SK-N-SH (cell line): ENCODE measurements at regions not wholly inside any gene's neighbourhood (a gene's known extent, or its start where the extent isn't known, plus 50 kb on each side); places are given as distances from the start of the nearest gene placed in this dataset.

Source experiments
- CTCF ChIA-PET: fragments of 300-600, 350-600 bp; formaldehyde crosslinking; extraction: SDS; loops from one replicate; lab custom pipeline; 2021; lab: Yijun Ruan, JAX
- POLR2A ChIA-PET: fragments of 350-600 bp; sonication (Branson Sonifier 250); formaldehyde crosslinking; extraction: SDS; loops from one replicate; lab custom pipeline; 2020; ENCODE audit warnings: antibody characterized with exemption, inconsistent platforms; lab: Yijun Ruan, JAX
- DNase-seq: peaks from one replicate; pipeline ENCODE4 v3.0.0; 2012
- H2AFZ ChIP-seq: fragments of 200-600 bp; sonication (generic); 2 replicates; pipeline ENCODE4 v1.8.1; 2016; ENCODE audit warnings: antibody characterized with exemption, mild to moderate bottlenecking, low read depth
- H3F3A ChIP-seq: fragments of 200-600 bp; sonication (generic); replicated peaks from 2 replicates; pipeline ENCODE3; 2016; ENCODE audit warnings: antibody characterized with exemption, mild to moderate bottlenecking; ENCODE audit not compliant: insufficient read depth
- H3K27ac ChIP-seq, 2 experiments: fragments of 200-500 bp in 1 of 2; fragments of 200-600 bp in 1 of 2; sonication (Bioruptor generic) in 1 of 2; sonication (generic), shearing (Covaris generic) in 1 of 2; 2 replicates each; pipeline versions ENCODE4 v1.5.1 to v1.6.1; 2014 to 2016; ENCODE audit warnings: low read depth in 2 of 2, inconsistent platforms in 1 of 2, low read length in 1 of 2, mild to moderate bottlenecking in 1 of 2, mixed read lengths in 1 of 2
- H3K27me3 ChIP-seq: fragments of 200-600 bp; sonication (generic), shearing (Covaris generic); 2 replicates; pipeline ENCODE4 v1.6.1; 2016; ENCODE audit warnings: mixed run types; ENCODE audit not compliant: insufficient read depth
- H3K36me3 ChIP-seq, 2 experiments: fragments of 200-500 bp in 1 of 2; fragments of 200-600 bp in 1 of 2; sonication (Bioruptor generic) in 1 of 2; sonication (generic) in 1 of 2; replicated peaks in 1 of 2; 2 replicates each; pipeline versions ENCODE3 to v1.5.1; 2014 to 2016; ENCODE audit warnings: low read length in 1 of 2, mild to moderate bottlenecking in 1 of 2; ENCODE audit not compliant: insufficient read depth in 2 of 2, control insufficient read depth in 1 of 2
- H3K4me1 ChIP-seq, 2 experiments: fragments of 200-500 bp in 1 of 2; fragments of 200-600 bp in 1 of 2; sonication (Bioruptor generic) in 1 of 2; sonication (generic), shearing (Covaris generic) in 1 of 2; 2 replicates each; pipeline versions ENCODE4 v1.5.1 to v1.6.1; 2014 to 2016; ENCODE audit warnings: low read depth in 1 of 2, low read length in 1 of 2, mixed run types in 1 of 2; ENCODE audit not compliant: insufficient read depth in 2 of 2, control insufficient read depth in 1 of 2
- H3K4me2 ChIP-seq: fragments of 200-600 bp; sonication (generic), shearing (Covaris generic); 2 replicates; pipeline ENCODE4 v1.6.1; 2017; ENCODE audit warnings: mixed run types
- H3K4me3 ChIP-seq, 2 experiments: fragments of 200-500 bp in 1 of 2; fragments of 200-600 bp in 1 of 2; sonication (Bioruptor generic) in 1 of 2; sonication (generic), shearing (Covaris generic) in 1 of 2; 2 replicates each; pipeline versions ENCODE4 v1.5.1 to v1.8.1; 2014 to 2016; ENCODE audit warnings: low read depth in 2 of 2, inconsistent platforms in 1 of 2, low read length in 1 of 2, mild to moderate bottlenecking in 1 of 2, mixed read lengths in 1 of 2, moderate library complexity in 1 of 2
- H3K79me2 ChIP-seq: fragments of 200-600 bp; sonication (generic); 2 replicates; pipeline ENCODE4 v1.8.1; 2017; ENCODE audit warnings: mild to moderate bottlenecking; ENCODE audit not compliant: insufficient read depth
- H3K9ac ChIP-seq: fragments of 200-600 bp; sonication (generic); 2 replicates; pipeline ENCODE4 v1.6.1; 2017; ENCODE audit warnings: mixed run types
- H3K9me2 ChIP-seq: fragments of 200-600 bp; sonication (generic); 2 replicates; pipeline ENCODE4 v1.6.1; 2017; ENCODE audit warnings: mixed run types
- H3K9me3 ChIP-seq: fragments of 200-600 bp; sonication (generic); 2 replicates; pipeline ENCODE4 v1.6.1; 2017; ENCODE audit warnings: mixed run types, mild to moderate bottlenecking, moderate library complexity
- H4K20me1 ChIP-seq: fragments of 200-600 bp; sonication (generic); 2 replicates; pipeline ENCODE4 v1.6.1; 2017; ENCODE audit warnings: mild to moderate bottlenecking, mixed run types; ENCODE audit not compliant: insufficient read depth
- ELF1 ChIP-seq: IDR thresholded peaks from 2 replicates; pipeline ENCODE4 v1.4.0; 2012
- EP300 ChIP-seq, 2 experiments: IDR thresholded peaks; 2 replicates each; pipeline versions ENCODE4 v1.4.0 to v1.6.1; 2012; ENCODE audit warnings: borderline replicate concordance in 1 of 2, low read depth in 1 of 2, low read length in 1 of 2
- EZH2phosphoT487 ChIP-seq: fragments of 200-600 bp; sonication (generic); IDR thresholded peaks from 2 replicates; pipeline ENCODE4 v1.6.1; 2017; ENCODE audit warnings: low read depth, mixed run types, mild to moderate bottlenecking, antibody characterized with exemption, moderate library complexity, borderline replicate concordance
- FOXJ3 ChIP-seq: sonication (generic); formaldehyde crosslinking; IDR thresholded peaks from 2 replicates; pipeline ENCODE4 v1.5.1; 2020; ENCODE audit warnings: mild to moderate bottlenecking, missing genetic modification reagents
- FOXM1 ChIP-seq: IDR thresholded peaks from 2 replicates; pipeline ENCODE4 v1.4.0; 2012; ENCODE audit warnings: low read depth, mild to moderate bottlenecking
- MXI1 ChIP-seq: IDR thresholded peaks from 2 replicates; pipeline ENCODE4 v1.6.1; 2012; ENCODE audit warnings: mild to moderate bottlenecking, low read depth, low read length, improper control_type of control experiment
- NRF1 ChIP-seq: IDR thresholded peaks from 2 replicates; pipeline ENCODE4 v1.6.1; 2012; ENCODE audit warnings: low read depth, mild to moderate bottlenecking, low read length
- RAD21 ChIP-seq: IDR thresholded peaks from 2 replicates; pipeline ENCODE4 v1.6.1; 2012; ENCODE audit warnings: mild to moderate bottlenecking, low read length
- SIN3A ChIP-seq: IDR thresholded peaks from 2 replicates; pipeline ENCODE4 v1.6.1; 2012; ENCODE audit warnings: low read depth, mild to moderate bottlenecking, low read length, moderate library complexity, borderline replicate concordance
- TCF12 ChIP-seq: IDR thresholded peaks from 2 replicates; pipeline ENCODE4 v1.4.0; 2012
- YY1 ChIP-seq: IDR thresholded peaks from 2 replicates; pipeline ENCODE4 v1.4.0; 2012; ENCODE audit warnings: low read depth, mild to moderate bottlenecking
- WGBS: methylation state at CpG from one replicate; pipeline ENCODE4 v1.1.6; 2017; ENCODE audit warnings: low lambda C conversion rate; 5-methylcytosine and 5-hydroxymethylcytosine counted together
- TF ChIP-seq, protein P1 (sequence below): fragments of 200-600 bp; sonication (generic); IDR thresholded peaks from 2 replicates; pipeline ENCODE4 v1.6.1; 2017; ENCODE audit warnings: antibody characterized with exemption, mild to moderate bottlenecking, moderate library complexity
- TF ChIP-seq, protein P2 (sequence below): fragments of 150-350 bp; IDR thresholded peaks from 2 replicates; pipeline ENCODE4 v1.6.1; 2016; ENCODE audit warnings: mild to moderate bottlenecking, low read depth, low read length
- TF ChIP-seq, protein P3 (sequence below): IDR thresholded peaks from 2 replicates; pipeline ENCODE4 v1.4.0; 2012; ENCODE audit warnings: low read depth, borderline replicate concordance
- TF ChIP-seq, protein P4 (sequence below): IDR thresholded peaks from 2 replicates; pipeline ENCODE4 v1.4.0; 2012; ENCODE audit warnings: low read depth, borderline replicate concordance

DNA sequence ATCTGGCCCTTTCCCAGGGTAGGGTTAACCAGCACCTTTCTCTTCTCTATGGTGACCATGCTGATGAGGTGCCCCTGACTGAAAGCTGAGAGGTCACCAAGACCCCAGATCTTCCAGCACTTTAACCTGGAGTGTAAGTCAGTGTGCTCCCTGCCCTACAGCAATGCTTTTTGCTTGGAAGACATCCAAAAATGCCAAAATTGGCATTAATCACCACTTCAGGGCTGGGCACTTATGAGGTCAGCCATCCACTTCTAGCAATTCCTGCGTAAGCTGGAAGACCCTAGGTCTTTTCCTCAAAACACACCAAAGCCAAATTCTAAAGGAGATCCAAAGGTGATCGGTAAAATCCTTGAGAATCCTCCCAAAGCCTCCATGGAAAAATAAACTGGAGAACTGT, 81.2 kb upstream of the LOC128125822 start:
- DNase-seq, result no peak
- Histone ChIP-seq H3K9me3 (no peaks in the 10 kb centered on the region), H3K4me3 (no peak overlapping the region), H3K4me1 (no peaks in the 10 kb centered on the region), H3K9me2 (no peaks in the 10 kb centered on the region), H3K36me3 (no peaks in the 10 kb centered on the region), H3F3A (no peaks in the 10 kb centered on the region), H3K9ac (no peak overlapping the region), H2AFZ (no peak overlapping the region), H3K27me3 (no peaks in the 10 kb centered on the region; the same call in 1 of the 2 replicates), H3K4me2 (no peak overlapping the region), H3K27ac (no peak overlapping the region), H4K20me1 (no peaks in the 10 kb centered on the region), H3K79me2 (no peaks in the 10 kb centered on the region)
- CTCF ChIA-PET, result no interaction called here
- POLR2A ChIA-PET, result no interaction called here
- TF ChIP-seq, protein P1, sequence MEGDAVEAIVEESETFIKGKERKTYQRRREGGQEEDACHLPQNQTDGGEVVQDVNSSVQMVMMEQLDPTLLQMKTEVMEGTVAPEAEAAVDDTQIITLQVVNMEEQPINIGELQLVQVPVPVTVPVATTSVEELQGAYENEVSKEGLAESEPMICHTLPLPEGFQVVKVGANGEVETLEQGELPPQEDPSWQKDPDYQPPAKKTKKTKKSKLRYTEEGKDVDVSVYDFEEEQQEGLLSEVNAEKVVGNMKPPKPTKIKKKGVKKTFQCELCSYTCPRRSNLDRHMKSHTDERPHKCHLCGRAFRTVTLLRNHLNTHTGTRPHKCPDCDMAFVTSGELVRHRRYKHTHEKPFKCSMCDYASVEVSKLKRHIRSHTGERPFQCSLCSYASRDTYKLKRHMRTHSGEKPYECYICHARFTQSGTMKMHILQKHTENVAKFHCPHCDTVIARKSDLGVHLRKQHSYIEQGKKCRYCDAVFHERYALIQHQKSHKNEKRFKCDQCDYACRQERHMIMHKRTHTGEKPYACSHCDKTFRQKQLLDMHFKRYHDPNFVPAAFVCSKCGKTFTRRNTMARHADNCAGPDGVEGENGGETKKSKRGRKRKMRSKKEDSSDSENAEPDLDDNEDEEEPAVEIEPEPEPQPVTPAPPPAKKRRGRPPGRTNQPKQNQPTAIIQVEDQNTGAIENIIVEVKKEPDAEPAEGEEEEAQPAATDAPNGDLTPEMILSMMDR, result no peak
- TF ChIP-seq EP300 (IDR thresholded peaks at IDR 0.05; ENCODE audit: borderline replicate concordance in 1 of 2, low read depth in 1 of 2, low read length in 1 of 2), result no peak
- TF ChIP-seq, protein P2, sequence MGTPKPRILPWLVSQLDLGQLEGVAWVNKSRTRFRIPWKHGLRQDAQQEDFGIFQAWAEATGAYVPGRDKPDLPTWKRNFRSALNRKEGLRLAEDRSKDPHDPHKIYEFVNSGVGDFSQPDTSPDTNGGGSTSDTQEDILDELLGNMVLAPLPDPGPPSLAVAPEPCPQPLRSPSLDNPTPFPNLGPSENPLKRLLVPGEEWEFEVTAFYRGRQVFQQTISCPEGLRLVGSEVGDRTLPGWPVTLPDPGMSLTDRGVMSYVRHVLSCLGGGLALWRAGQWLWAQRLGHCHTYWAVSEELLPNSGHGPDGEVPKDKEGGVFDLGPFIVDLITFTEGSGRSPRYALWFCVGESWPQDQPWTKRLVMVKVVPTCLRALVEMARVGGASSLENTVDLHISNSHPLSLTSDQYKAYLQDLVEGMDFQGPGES, result no peak
- TF ChIP-seq EZH2phosphoT487, result no peak
- TF ChIP-seq RAD21, result no peak
- TF ChIP-seq FOXM1, result no peak
- TF ChIP-seq ELF1, result no peak
- TF ChIP-seq NRF1, result no peak
- TF ChIP-seq MXI1, result no peak
- TF ChIP-seq TCF12, result no peak
- no peak for TF ChIP-seq YY1
- TF ChIP-seq, protein P3, sequence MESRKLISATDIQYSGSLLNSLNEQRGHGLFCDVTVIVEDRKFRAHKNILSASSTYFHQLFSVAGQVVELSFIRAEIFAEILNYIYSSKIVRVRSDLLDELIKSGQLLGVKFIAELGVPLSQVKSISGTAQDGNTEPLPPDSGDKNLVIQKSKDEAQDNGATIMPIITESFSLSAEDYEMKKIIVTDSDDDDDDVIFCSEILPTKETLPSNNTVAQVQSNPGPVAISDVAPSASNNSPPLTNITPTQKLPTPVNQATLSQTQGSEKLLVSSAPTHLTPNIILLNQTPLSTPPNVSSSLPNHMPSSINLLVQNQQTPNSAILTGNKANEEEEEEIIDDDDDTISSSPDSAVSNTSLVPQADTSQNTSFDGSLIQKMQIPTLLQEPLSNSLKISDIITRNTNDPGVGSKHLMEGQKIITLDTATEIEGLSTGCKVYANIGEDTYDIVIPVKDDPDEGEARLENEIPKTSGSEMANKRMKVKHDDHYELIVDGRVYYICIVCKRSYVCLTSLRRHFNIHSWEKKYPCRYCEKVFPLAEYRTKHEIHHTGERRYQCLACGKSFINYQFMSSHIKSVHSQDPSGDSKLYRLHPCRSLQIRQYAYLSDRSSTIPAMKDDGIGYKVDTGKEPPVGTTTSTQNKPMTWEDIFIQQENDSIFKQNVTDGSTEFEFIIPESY, result no peak
- no peak for TF ChIP-seq FOXJ3 (CRISPR knock-in tag)
- no peak for TF ChIP-seq SIN3A
- TF ChIP-seq, protein P4, sequence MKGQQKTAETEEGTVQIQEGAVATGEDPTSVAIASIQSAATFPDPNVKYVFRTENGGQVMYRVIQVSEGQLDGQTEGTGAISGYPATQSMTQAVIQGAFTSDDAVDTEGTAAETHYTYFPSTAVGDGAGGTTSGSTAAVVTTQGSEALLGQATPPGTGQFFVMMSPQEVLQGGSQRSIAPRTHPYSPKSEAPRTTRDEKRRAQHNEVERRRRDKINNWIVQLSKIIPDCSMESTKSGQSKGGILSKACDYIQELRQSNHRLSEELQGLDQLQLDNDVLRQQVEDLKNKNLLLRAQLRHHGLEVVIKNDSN, result no peak
- 56% methylated on average over 2 of the region's 2 CpGs for WGBS
